22Rv1 (cell line): ENCODE measurements at regions not wholly inside any gene's neighbourhood (a gene's known extent, or its start where the extent isn't known, plus 50 kb on each side); places are given as distances from the start of the nearest gene placed in this dataset.

Source experiments
- H3K27ac ChIP-seq: fragments of 450-650 bp; 2 replicates; pipeline ENCODE4 v1.5.1; 2017
- ZFX ChIP-seq: fragments of 450-650 bp; IDR thresholded peaks from 2 replicates; pipeline ENCODE4 v1.6.1; 2017; ENCODE audit warnings: antibody characterized with exemption, borderline replicate concordance
- TF ChIP-seq, protein P1 (sequence below): fragments of 450-650 bp; IDR thresholded peaks from 2 replicates; pipeline ENCODE4 v1.5.1; 2017; ENCODE audit warnings: mild to moderate bottlenecking

DNA sequence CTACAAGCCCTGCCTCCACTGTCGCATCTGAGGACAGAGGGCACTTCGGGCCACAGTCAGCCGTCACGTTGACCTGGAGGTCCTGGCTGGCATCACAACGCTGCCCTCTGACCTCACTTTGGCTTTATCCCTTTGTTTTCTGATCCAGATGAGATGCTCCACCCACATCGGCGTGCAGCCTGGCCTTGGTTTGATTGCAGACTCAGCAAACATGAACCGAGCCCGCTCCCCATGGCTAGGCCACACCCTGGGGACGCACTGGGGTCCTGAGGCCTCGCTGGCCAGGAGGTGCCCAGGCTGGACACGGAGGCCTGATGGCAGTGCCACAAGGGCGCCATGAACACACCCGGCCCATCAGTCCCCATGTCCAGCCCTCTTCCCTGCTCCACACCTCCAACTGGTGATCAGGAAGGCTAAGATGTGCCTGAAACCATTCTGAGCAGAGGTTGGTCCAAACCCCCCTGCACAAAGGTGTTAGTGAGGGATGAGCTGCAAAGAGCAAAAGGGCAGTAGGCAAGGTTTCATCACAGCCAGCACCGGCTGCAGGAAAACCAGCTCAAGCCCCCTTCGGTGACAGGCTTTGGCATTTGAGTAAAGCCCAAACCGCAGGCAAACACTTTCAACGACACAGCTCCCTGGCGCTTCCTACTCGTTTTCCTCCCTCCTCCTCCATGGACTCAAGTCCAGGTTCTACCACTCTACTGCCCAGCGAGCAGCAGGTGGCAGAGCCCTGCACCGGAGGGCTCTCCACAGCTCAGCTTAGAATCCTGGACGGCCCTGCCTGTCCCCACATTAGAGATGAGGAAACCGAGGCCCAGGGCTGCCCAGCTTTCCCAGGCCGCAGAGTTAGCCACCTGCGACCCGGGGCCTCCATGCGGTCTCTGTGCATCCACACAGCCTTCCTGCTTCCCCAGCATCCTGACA is 165.8 kb downstream of the NUP210 start:
- H3K27ac ChIP-seq: no peak overlapping the region
- TF ChIP-seq, protein P1, sequence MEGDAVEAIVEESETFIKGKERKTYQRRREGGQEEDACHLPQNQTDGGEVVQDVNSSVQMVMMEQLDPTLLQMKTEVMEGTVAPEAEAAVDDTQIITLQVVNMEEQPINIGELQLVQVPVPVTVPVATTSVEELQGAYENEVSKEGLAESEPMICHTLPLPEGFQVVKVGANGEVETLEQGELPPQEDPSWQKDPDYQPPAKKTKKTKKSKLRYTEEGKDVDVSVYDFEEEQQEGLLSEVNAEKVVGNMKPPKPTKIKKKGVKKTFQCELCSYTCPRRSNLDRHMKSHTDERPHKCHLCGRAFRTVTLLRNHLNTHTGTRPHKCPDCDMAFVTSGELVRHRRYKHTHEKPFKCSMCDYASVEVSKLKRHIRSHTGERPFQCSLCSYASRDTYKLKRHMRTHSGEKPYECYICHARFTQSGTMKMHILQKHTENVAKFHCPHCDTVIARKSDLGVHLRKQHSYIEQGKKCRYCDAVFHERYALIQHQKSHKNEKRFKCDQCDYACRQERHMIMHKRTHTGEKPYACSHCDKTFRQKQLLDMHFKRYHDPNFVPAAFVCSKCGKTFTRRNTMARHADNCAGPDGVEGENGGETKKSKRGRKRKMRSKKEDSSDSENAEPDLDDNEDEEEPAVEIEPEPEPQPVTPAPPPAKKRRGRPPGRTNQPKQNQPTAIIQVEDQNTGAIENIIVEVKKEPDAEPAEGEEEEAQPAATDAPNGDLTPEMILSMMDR: no peak
- no peak for TF ChIP-seq ZFX

DNA sequence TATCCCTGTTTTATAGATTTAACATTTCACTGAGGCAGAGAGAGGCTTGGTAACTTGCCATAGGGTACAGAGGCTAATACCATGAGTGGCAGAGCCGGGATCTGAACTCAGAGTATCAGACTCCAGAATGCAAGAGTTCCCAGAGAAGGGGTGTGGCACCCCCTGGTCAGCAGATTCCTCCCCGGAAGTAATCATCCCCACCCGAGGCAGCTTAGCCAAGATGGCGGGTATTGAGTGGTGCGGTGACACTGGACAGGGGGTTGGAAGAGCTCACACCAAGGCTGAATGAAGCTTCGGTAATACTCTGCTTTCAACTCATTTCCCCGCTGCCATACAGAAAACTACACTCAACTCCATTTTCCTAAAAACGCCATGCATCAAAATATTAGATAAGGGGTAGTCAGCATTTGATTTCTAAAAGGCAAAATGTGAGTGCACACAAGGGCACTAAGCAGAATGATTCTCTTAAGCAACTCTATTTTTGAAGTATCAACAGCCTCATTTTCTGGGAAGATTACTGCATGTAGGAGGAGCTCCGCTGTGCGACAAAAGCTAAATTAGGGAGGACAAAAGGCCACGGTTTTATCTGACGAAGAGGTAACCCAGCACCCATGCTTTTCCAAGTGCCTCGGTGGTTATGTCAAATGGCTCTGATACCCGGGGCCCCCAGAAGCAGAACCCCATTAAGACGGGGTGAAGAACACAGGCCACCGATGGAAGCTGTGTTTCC is 166.7 kb downstream of the NUP210 start:
- H3K27ac ChIP-seq: no peak overlapping the region

DNA sequence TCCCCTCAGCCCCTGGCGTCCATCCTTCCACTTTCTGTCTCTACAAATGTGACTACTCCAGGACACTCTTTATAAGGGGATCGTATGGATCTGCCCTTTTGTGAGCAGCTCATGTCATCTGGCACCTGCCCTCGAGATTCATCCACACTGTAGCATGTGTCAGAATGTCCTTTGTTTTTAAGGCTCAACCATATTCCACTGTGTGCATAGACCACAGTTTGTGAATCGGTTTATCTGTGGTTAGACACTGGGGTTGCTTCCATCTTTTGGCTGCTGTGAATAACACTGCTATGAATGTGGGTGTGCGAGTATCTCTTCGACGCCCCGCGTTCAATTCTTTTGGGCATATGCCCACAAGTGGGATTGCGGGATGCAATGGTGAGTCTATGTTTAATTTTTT is 167.9 kb downstream of the NUP210 start:
- no peak overlapping the region for H3K27ac ChIP-seq
- no peak for TF ChIP-seq ZFX

More for the DNA sequence above, 166.7 kb downstream of the NUP210 start:
- TF ChIP-seq ZFX: no peak
- TF ChIP-seq, protein P1: no peak

DNA sequence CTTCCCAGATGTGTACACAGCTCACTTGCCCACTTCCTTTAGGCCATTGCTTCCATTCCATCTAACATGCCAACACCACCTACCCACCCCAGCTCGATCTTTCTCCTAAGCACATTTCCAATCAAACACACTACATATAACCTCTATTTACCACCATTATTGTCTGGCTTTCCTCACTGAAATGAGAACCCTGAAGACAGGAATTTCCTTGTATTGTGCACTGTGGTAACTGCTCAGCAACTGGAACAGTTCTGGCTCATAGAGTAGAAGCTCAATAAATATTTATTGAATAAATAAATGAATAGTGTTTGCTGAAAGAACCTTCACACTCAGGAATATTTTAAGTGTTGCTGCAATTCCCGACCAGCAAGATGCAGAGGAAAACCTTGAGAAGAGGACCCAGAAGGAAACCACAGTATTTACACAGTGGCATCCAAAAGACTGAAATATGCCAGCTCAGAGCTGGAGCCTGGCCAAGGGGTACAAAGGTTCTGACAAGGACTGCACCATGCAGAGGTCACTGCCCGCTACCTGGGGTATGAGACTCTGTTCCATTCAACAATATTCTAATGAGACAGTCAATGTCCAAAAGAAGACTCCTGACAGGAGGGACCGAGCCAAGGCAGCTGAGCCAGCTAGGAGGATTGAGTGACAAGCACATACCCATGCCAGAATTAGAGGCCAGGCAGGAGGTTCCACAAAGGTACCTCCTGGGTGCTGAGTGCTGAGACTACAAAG is 168.8 kb downstream of the NUP210 start:
- H3K27ac ChIP-seq: no peak overlapping the region
- TF ChIP-seq, protein P1: no peak
- TF ChIP-seq ZFX: no peak

DNA sequence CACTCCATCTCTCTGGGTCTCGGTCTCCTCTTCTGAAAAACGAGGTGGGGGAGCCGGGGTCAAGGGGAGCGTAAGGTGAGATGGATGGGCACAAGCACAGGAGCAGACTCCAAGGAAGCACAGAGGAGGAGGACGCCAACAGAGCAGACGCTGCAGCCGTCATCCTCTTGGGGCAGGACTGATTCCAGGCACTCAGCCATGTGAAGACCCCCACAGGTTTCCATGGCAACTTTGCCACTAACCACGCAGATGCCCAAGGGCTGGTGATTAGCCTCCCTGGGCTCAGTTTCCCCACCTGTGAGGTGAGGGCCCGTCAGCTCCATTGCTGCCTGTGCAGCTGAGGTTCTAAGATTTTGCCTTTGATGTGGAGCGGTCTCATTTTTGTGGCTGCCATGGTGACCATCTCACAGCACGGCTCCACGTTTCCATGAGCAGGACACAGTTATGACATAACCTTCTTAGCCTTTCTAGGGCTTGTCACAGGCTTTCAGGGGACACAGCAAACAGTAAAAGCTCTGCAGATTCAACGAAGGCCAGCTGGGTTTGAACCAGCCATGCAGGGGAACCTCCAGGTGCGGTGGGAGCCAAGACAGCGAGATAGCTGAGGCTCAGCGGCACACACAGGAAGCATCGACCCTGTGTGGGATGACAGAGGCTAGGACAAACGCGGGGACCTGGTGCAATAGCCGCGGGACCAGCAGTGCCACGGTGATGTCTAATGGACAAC is 170.3 kb downstream of the NUP210 start:
- H3K27ac ChIP-seq: no peak overlapping the region
- no peak for TF ChIP-seq ZFX
- TF ChIP-seq, protein P1: no peak

DNA sequence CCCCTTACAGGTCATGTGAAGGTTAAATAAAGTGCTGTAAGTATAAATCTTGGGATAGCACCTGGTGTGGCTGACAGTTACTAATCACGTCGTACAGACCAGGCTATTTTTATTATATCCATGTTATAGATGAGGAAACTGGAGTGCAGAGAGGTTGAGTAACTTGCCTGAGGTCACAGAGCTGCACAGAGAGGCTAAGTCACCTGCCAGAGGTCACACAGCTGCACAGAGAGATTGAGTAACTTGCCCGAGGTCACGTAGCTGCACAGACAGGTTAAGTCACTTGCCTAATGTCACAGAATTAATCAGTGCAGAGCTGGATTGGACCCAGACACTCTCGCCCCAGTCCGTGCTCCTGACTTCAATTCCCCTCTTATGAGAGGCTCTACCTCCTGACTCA is 171.5 kb downstream of the NUP210 start:
- H3K27ac ChIP-seq: no peak overlapping the region
- TF ChIP-seq, protein P1: no peak
- no peak for TF ChIP-seq ZFX

DNA sequence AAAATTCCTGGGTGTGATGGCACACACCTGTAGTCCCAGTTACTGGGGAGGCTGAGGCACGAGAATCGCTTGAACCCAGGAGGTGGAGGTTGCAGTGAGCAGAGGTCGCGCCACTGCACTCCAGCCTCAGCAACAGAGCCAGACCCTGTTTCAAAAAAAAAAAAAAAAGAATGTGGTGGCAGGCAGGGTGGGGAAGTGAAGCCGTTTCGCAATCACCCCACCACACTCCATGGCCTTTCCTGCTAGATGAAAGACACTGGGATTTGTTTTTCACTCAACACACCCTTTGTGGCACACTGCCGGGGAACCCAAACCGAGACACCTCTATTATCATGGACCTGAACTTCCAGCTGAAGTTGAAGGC is 172.4 kb upstream of the IQSEC1 start:
- no peak overlapping the region for H3K27ac ChIP-seq
- TF ChIP-seq, protein P1: no peak
- no peak for TF ChIP-seq ZFX
